Kidney (tissue), 13 donors: ENCODE measurements at regions not wholly inside any gene's neighbourhood (a gene's known extent, or its start where the extent isn't known, plus 50 kb on each side); places are given as distances from the start of the nearest gene placed in this dataset.

Experiments
- DNase-seq, 5 donors: peaks; one replicate each; pipeline ENCODE4 v3.0.0-alpha.2; 2013 to 2020
- FAIRE-seq: peaks from 2 replicates; lab custom pipeline; 2012; peaks lifted over from hg19 to GRCh38; lab: Jason Lieb, UNC
- H3K27ac ChIP-seq, 2 donors: one replicate each; pipeline ENCODE4 v1.7.0; 2013; ENCODE audit warnings: low read depth in 2 of 2, low read length in 2 of 2, inconsistent platforms in 1 of 2
- H3K27me3 ChIP-seq: one replicate; pipeline ENCODE4 v1.7.1; 2013; ENCODE audit warnings: low read length, inconsistent platforms; ENCODE audit not compliant: control insufficient read depth, insufficient read depth
- H3K36me3 ChIP-seq, 3 donors: one replicate each; pipeline versions ENCODE4 v1.7.0 to v1.7.1; 2013; ENCODE audit warnings: low read length in 3 of 3, control low read depth in 1 of 3, inconsistent platforms in 1 of 3; ENCODE audit not compliant: insufficient read depth in 3 of 3, control insufficient read depth in 2 of 3
- H3K4me1 ChIP-seq, 3 donors: one replicate each; pipeline versions ENCODE4 v1.7.0 to v1.7.1; 2013; ENCODE audit warnings: low read length in 3 of 3, inconsistent platforms in 1 of 3, low read depth in 1 of 3; ENCODE audit not compliant: control insufficient read depth in 2 of 3, insufficient read depth in 2 of 3
- H3K4me3 ChIP-seq, 3 donors: one replicate each; pipeline versions ENCODE4 v1.7.0 to v1.8.1; 2013; ENCODE audit warnings: low read length in 3 of 3, control low read depth in 1 of 3, inconsistent platforms in 1 of 3
- H3K9ac ChIP-seq, 3 donors: one replicate each; pipeline versions ENCODE4 v1.7.0 to v1.7.1; 2013; ENCODE audit warnings: low read length in 3 of 3, control low read depth in 1 of 3, inconsistent platforms in 1 of 3
- H3K9me3 ChIP-seq, 3 donors: one replicate each; pipeline versions ENCODE4 v1.7.0 to v1.7.1; 2013; ENCODE audit warnings: low read length in 3 of 3, control low read depth in 1 of 3, inconsistent platforms in 1 of 3; ENCODE audit not compliant: control insufficient read depth in 2 of 3, insufficient read depth in 1 of 3
- intact Hi-C: fragments of 100-400 bp; cut with DNase I; formaldehyde crosslinking; loops from one replicate; pipeline ENCODE4 v1.11.1; 2022
- TF ChIP-seq, protein P1 (sequence below): IDR thresholded peaks from 3 replicates; pipeline ENCODE4 v1.5.1; 2012; ENCODE audit warnings: mild to moderate bottlenecking, moderate library complexity, borderline replicate concordance; ENCODE audit not compliant: insufficient read depth; ENCODE audit errors: extremely low read depth
- donor health status: control.
- donor health status: control.
- donor health status: control.
- donor health status: control.
- donor health status: control.
- donor health status: DM: yes; HTN: yes; CAD: no.
- donor health status: Normal renal cell carcinoma (clear cell type).

GRCh38 chrX:124272370-124272982 lies 60.0 kb upstream of the TEX13D start:
- no peak overlapping the region for H3K9ac ChIP-seq
- FAIRE-seq (no peak), DNase-seq (no peak)
- intact Hi-C loops, result no loop called here
- H3K9me3 ChIP-seq, result no peaks in the 10 kb centered on the region
- H3K4me3 ChIP-seq, result no peak overlapping the region
- no peaks in the 10 kb centered on the region for H3K4me1 ChIP-seq
- TF ChIP-seq, protein P1, sequence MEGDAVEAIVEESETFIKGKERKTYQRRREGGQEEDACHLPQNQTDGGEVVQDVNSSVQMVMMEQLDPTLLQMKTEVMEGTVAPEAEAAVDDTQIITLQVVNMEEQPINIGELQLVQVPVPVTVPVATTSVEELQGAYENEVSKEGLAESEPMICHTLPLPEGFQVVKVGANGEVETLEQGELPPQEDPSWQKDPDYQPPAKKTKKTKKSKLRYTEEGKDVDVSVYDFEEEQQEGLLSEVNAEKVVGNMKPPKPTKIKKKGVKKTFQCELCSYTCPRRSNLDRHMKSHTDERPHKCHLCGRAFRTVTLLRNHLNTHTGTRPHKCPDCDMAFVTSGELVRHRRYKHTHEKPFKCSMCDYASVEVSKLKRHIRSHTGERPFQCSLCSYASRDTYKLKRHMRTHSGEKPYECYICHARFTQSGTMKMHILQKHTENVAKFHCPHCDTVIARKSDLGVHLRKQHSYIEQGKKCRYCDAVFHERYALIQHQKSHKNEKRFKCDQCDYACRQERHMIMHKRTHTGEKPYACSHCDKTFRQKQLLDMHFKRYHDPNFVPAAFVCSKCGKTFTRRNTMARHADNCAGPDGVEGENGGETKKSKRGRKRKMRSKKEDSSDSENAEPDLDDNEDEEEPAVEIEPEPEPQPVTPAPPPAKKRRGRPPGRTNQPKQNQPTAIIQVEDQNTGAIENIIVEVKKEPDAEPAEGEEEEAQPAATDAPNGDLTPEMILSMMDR, result no peak
- H3K27ac ChIP-seq, result no peak overlapping the region
- H3K36me3 ChIP-seq, result no peaks in the 10 kb centered on the region
- no peaks in the 10 kb centered on the region for H3K27me3 ChIP-seq

DNA sequence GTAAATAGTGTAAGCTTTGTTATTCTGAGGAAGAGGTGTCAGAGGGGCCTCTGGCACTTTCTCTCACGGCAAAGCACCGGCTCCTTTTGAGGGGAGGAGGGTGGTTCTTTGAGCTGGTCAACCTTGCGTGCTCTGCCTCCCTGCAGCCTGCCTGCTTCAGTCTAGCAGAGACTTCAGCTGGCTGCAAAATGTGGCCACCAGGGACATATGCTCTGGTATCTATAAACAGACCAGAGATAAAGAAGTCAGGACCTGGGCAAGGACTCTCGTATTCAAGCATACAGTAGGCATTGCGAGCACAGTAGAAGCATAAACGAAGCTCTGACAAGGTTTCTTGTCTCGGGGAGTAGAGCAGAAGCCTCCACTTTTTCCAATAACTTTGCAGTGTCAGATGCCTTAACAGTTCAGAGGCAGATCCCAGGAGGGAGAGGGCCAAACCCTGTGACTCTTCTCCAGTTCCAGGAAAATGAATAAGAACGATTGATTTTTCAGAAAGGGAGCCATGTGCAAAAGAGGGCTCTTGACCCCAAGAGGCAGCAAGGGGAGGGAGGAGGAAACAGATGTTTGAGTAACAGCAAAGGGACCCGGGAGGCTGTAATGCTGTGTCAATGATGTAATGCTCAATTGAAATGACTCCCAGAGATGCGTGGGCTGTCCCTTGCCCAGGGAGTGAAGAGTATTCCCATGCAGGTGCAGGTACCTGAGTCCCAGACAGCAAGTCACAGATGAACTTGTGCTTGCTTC lies 57.9 kb upstream of the TEX13D start:
- no peaks in the 10 kb centered on the region for H3K36me3 ChIP-seq
- TF ChIP-seq, protein P1, result no peak
- H3K4me1 ChIP-seq, result no peaks in the 10 kb centered on the region
- H3K4me3 ChIP-seq, result no peak overlapping the region
- no peaks in the 10 kb centered on the region for H3K9me3 ChIP-seq
- no peaks in the 10 kb centered on the region for H3K27me3 ChIP-seq
- DNase-seq, result peak in 1 of 5 donors; percentile 23
- no peak for FAIRE-seq
- intact Hi-C loops, result no loop called here
- H3K9ac ChIP-seq, result no peak overlapping the region
- H3K27ac ChIP-seq, result no peak overlapping the region

- TF ChIP-seq, protein P1, result no peak
- Histone ChIP-seq H3K36me3 (no peaks in the 10 kb centered on the region), H3K27ac (no peak overlapping the region), H3K9me3 (no peaks in the 10 kb centered on the region), H3K9ac (no peak overlapping the region), H3K4me1 (no peaks in the 10 kb centered on the region), H3K4me3 (no peak overlapping the region), H3K27me3 (no peaks in the 10 kb centered on the region)
- DNase-seq, result peak in 1 of 5 donors; percentile 16
- intact Hi-C loops, result no loop called here
- FAIRE-seq, result no peak
These were observed 57.1 kb upstream of the TEX13D start for GRCh38 chrX:124275182-124275894.
